Panc1 (cell line): ENCODE measurements at regions not wholly inside any gene's neighbourhood (a gene's known extent, or its start where the extent isn't known, plus 50 kb on each side); places are given as distances from the start of the nearest gene placed in this dataset.

ENCODE experiments used
- ATAC-seq: fragments of 200-7000 bp; cut with Tn5 transposase; 2 replicates; pipeline ENCODE4 v1.9.1; 2020; ENCODE audit warnings: mild to moderate bottlenecking, moderate library complexity
- BruUV-seq: library from RNA; stranded (reverse); fragments of 400-500 nt; replicated peaks from 2 replicates; lab custom pipeline; 2021; lab: Mats Ljungman, UMichigan
- CTCF ChIA-PET: fragments of 300-600 bp; sonication (Branson Sonifier 250); formaldehyde crosslinking; loops from one replicate; lab custom pipeline; 2022; ENCODE audit warnings: antibody characterized with exemption; lab: Charles Lee
- POLR2A ChIA-PET: fragments of 300-600 bp; sonication (Branson Sonifier 250); formaldehyde crosslinking; loops from one replicate; lab custom pipeline; 2022; ENCODE audit warnings: antibody characterized with exemption; lab: Charles Lee
- DNase-seq: peaks from one replicate; pipeline ENCODE4 v3.0.0-alpha.2; 2010; ENCODE audit warnings: low read depth, low spot score
- H3K27ac ChIP-seq: 2 replicates; pipeline ENCODE4 v1.5.1; 2011; ENCODE audit warnings: mild to moderate bottlenecking, low read length, inconsistent platforms
- H3K27me3 ChIP-seq: fragments of 200-500 bp; sonication (Bioruptor generic); 2 replicates; pipeline ENCODE4 v1.6.0; 2014; ENCODE audit warnings: low read length, inconsistent platforms; ENCODE audit not compliant: control insufficient read depth, insufficient read depth
- H3K36me3 ChIP-seq: fragments of 200-500 bp; sonication (Bioruptor generic); 2 replicates; pipeline ENCODE4 v1.5.1; 2014; ENCODE audit warnings: inconsistent platforms, mild to moderate bottlenecking, low read length, moderate library complexity; ENCODE audit not compliant: control insufficient read depth, insufficient read depth
- H3K4me1 ChIP-seq: 2 replicates; pipeline ENCODE4 v1.5.1; 2011; ENCODE audit warnings: inconsistent platforms, mild to moderate bottlenecking, low read length, moderate library complexity; ENCODE audit not compliant: control insufficient read depth, insufficient read depth
- H3K4me3 ChIP-seq, 2 experiments: 2 replicates each; pipeline ENCODE4 v1.5.1; 2011 to 2012; ENCODE audit warnings: low read depth in 2 of 2, low read length in 2 of 2, mild to moderate bottlenecking in 2 of 2, inconsistent platforms in 1 of 2, moderate library complexity in 1 of 2
- H3K9me3 ChIP-seq: fragments of 200-500 bp; sonication (Bioruptor generic); 2 replicates; pipeline ENCODE4 v1.5.1; 2014; ENCODE audit warnings: low read depth, mild to moderate bottlenecking, inconsistent platforms, low read length, moderate library complexity; ENCODE audit not compliant: control insufficient read depth, insufficient read depth
- POLR2AphosphoS5 ChIP-seq: IDR thresholded peaks from 2 replicates; pipeline ENCODE4 v1.6.1; 2012; ENCODE audit warnings: mild to moderate bottlenecking, low read depth, low read length, moderate library complexity
- SIN3A ChIP-seq: IDR thresholded peaks from 2 replicates; pipeline ENCODE4 v1.6.1; 2012; ENCODE audit warnings: low read depth, mild to moderate bottlenecking, low read length, moderate library complexity, borderline replicate concordance; ENCODE audit not compliant: insufficient read depth
- TCF7L2 ChIP-seq: IDR thresholded peaks from 2 replicates; pipeline ENCODE4 v1.6.1; 2011; ENCODE audit warnings: mild to moderate bottlenecking, low read depth, low read length, inconsistent platforms
- in situ Hi-C: cut with HindIII; loops from 2 replicates; pipeline ENCODE4 v1.10.0; 2016; ENCODE audit warnings: low sequenced_read_pairs, low pct_unique_long_range_greater_than_20kb
- intact Hi-C: fragments of 100-400 bp; cut with micrococcal nuclease; formaldehyde crosslinking; loops from one replicate; pipeline ENCODE4 v1.10.0; 2022; ENCODE audit not compliant: unreplicated experiment
- TF ChIP-seq, protein P1 (sequence below), 2 experiments: IDR thresholded peaks; 2 replicates each; pipeline ENCODE4 v1.6.1; 2011 to 2012; ENCODE audit warnings: low read depth in 2 of 2, control low read depth in 1 of 2, low read length in 1 of 2, mild to moderate bottlenecking in 1 of 2, moderate library complexity in 1 of 2; ENCODE audit not compliant: insufficient read depth in 1 of 2
- TF ChIP-seq, protein P2 (sequence below): fragments of 450-650 bp; IDR thresholded peaks from 2 replicates; pipeline ENCODE4 v1.5.1; 2017; ENCODE audit warnings: mild to moderate bottlenecking

DNA sequence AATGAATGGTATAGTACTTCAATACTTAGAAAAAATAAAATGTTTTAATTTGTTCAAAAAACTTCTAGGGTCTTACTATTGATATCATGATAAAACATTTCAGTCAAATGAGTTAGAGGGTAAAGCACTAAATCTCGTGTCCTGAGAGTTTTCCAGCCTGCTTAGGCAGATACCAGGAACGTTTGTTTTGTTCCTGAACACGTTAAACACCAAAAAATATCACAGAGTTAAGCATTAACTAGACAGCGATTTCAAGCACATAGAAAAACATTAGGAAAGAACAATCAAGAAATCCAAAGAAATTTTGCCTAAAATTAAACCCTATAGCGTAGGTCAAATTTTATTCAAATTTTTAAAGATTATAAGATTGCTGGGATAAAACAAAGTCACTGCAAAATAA lies 204.6 kb upstream of the AGR3 start:
- ChIA-PET POLR2A (no interaction called here), CTCF (no interaction called here)
- Histone ChIP-seq H3K4me1 (no peaks in the 10 kb centered on the region), H3K4me3 (no peak overlapping the region), H3K27ac (no peak overlapping the region), H3K36me3 (no peaks in the 10 kb centered on the region), H3K27me3 (no peaks in the 10 kb centered on the region), H3K9me3 (no peaks in the 10 kb centered on the region; the same call in 1 of the 2 replicates)
- intact Hi-C loops (no loop called here), in situ Hi-C loops (no loop called here)
- ATAC-seq (no peak), DNase-seq (no peak)
- TF ChIP-seq SIN3A (no peak), TCF7L2 (no peak), POLR2AphosphoS5 (no peak)
- TF ChIP-seq, protein P1, sequence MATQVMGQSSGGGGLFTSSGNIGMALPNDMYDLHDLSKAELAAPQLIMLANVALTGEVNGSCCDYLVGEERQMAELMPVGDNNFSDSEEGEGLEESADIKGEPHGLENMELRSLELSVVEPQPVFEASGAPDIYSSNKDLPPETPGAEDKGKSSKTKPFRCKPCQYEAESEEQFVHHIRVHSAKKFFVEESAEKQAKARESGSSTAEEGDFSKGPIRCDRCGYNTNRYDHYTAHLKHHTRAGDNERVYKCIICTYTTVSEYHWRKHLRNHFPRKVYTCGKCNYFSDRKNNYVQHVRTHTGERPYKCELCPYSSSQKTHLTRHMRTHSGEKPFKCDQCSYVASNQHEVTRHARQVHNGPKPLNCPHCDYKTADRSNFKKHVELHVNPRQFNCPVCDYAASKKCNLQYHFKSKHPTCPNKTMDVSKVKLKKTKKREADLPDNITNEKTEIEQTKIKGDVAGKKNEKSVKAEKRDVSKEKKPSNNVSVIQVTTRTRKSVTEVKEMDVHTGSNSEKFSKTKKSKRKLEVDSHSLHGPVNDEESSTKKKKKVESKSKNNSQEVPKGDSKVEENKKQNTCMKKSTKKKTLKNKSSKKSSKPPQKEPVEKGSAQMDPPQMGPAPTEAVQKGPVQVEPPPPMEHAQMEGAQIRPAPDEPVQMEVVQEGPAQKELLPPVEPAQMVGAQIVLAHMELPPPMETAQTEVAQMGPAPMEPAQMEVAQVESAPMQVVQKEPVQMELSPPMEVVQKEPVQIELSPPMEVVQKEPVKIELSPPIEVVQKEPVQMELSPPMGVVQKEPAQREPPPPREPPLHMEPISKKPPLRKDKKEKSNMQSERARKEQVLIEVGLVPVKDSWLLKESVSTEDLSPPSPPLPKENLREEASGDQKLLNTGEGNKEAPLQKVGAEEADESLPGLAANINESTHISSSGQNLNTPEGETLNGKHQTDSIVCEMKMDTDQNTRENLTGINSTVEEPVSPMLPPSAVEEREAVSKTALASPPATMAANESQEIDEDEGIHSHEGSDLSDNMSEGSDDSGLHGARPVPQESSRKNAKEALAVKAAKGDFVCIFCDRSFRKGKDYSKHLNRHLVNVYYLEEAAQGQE (IDR thresholded peaks at IDR 0.05; ENCODE audit: insufficient read depth in 1 of 2, low read depth in 2 of 2, low read length in 1 of 2) = no peak
- TF ChIP-seq, protein P2, sequence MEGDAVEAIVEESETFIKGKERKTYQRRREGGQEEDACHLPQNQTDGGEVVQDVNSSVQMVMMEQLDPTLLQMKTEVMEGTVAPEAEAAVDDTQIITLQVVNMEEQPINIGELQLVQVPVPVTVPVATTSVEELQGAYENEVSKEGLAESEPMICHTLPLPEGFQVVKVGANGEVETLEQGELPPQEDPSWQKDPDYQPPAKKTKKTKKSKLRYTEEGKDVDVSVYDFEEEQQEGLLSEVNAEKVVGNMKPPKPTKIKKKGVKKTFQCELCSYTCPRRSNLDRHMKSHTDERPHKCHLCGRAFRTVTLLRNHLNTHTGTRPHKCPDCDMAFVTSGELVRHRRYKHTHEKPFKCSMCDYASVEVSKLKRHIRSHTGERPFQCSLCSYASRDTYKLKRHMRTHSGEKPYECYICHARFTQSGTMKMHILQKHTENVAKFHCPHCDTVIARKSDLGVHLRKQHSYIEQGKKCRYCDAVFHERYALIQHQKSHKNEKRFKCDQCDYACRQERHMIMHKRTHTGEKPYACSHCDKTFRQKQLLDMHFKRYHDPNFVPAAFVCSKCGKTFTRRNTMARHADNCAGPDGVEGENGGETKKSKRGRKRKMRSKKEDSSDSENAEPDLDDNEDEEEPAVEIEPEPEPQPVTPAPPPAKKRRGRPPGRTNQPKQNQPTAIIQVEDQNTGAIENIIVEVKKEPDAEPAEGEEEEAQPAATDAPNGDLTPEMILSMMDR = no peak
- BruUV-seq = no TSS peak

DNA sequence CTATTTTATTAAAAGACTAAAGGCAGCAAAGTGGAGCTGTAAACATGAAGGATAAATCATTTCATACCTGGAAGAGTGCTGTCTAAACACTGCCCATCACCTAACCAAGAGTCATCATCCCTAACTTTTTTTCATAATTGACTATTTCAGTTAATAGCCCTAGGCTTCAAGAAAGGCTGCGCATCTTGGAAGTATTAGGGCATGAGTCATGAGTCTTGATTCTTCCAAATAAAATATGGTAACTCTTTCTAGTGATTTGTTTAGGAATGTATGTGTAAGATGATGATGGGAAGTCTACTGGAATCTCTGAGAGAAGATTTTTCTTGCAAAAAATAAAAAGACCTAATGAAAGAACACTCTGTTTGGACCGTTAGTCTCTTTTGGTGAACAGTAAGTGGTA lies 207.7 kb upstream of the AHR start:
- in situ Hi-C loops = no loop called here
- intact Hi-C loops = no loop called here
- Histone ChIP-seq H3K4me3 (no peak overlapping the region), H3K4me1 (no peaks in the 10 kb centered on the region), H3K36me3 (no peaks in the 10 kb centered on the region), H3K9me3 (no peaks in the 10 kb centered on the region), H3K27me3 (no peaks in the 10 kb centered on the region), H3K27ac (no peak overlapping the region)
- no peak for DNase-seq
- no peak for ATAC-seq
- TF ChIP-seq, protein P2 = no peak
- no peak for TF ChIP-seq TCF7L2
- TF ChIP-seq, protein P1 (IDR thresholded peaks at IDR 0.05; ENCODE audit: insufficient read depth in 1 of 2, low read depth in 2 of 2, low read length in 1 of 2) = no peak
- no peak for TF ChIP-seq POLR2AphosphoS5
- TF ChIP-seq SIN3A = no peak
- CTCF ChIA-PET = no interaction called here
- POLR2A ChIA-PET = no interaction called here
- no TSS peak for BruUV-seq
